Memory B cell (primary cell): ENCODE measurements at regions not wholly inside any gene's neighbourhood (a gene's known extent, or its start where the extent isn't known, plus 50 kb on each side); places are given as distances from the start of the nearest gene placed in this dataset.

Experiments
- ATAC-seq: fragments of 150-1000 bp; cut with Tn5 transposase; 2 replicates; pipeline ENCODE4 v1.10.0; 2021; ENCODE audit warnings: low read depth, mild to moderate bottlenecking, moderate library complexity
- DNase-seq, 2 donors: peaks; one replicate each; pipeline ENCODE4 v3.0.0; 2022; ENCODE audit warnings: low spot score in 2 of 2
- H3K27ac Mint-ChIP-seq: one replicate; pipeline ENCODE4 v1.8.0; 2022; ENCODE audit warnings: mild to moderate bottlenecking, moderate library complexity, mixed read lengths
- H3K27me3 Mint-ChIP-seq: one replicate; pipeline ENCODE4 v1.8.0; 2022; ENCODE audit warnings: mixed read lengths
- H3K36me3 Mint-ChIP-seq: one replicate; pipeline ENCODE4 v1.8.0; 2022; ENCODE audit warnings: mild to moderate bottlenecking, mixed read lengths
- H3K4me1 Mint-ChIP-seq: one replicate; pipeline ENCODE4 v1.8.0; 2022; ENCODE audit warnings: mixed read lengths
- H3K4me3 Mint-ChIP-seq: one replicate; pipeline ENCODE4 v1.8.0; 2022; ENCODE audit warnings: mild to moderate bottlenecking, moderate library complexity, mixed read lengths
- H3K9me3 Mint-ChIP-seq: one replicate; pipeline ENCODE4 v1.8.0; 2022; ENCODE audit warnings: mixed read lengths

DNA sequence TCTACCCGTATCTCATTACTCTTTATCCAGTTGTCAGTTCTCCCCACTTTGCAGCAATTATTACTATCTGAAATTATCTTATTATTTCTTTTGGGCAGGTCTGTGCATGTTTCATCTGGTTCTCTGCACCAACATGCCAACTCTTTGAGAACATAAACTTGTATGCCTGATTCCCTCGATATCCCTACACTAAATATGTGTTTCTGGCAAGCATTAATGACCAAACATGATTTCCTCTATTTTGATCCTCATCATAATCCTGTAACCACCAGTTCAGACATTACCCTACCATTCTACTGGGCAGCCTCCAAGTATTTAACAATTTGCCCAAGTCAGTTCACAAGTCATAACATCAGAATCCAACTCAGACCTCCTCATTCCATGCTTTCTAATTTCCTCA, 426.1 kb downstream of the FOXO1 start:
- Mint-ChIP-seq H3K27me3 (peaks cover 5% of the 10 kb centered on the region), H3K9me3 (no peaks in the 10 kb centered on the region), H3K27ac (no peak overlapping the region), H3K36me3 (no peaks in the 10 kb centered on the region), H3K4me3 (no peak overlapping the region), H3K4me1 (no peaks in the 10 kb centered on the region)
- no peak for ATAC-seq
- DNase-seq = no peak

DNA sequence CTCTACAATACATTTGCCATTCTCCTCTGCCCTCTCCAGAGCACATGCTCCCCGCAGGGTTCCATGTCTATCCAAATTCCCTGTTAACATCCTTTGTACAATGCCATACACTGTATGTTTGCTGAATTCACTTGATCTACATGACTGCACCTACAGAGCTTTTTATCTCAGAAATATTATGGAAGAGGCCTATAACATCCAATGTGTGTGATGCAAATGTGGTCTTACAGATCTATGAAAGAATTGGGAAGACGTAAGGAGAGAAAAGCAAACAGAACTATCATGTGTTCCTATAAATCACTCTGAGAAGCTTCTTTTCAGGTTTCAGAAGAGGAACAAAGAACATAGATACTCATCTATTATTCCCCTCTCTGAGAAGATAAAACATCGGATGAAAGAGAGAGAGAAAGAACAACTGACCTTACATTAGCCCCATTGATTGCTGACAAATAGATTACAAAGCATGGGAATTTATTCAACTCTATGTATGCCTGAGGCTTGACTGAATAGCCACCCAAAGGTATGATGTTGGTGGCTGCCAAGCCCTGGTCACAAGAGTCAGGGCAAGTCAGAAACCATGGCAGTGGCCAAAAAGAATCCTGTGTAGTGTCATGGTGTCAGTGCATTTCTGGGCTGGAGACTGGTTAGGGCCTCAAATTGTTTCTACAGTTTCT, 425.2 kb downstream of the FOXO1 start:
- no peak overlapping the region for H3K4me3 Mint-ChIP-seq
- ATAC-seq (no peak), DNase-seq (no peak)
- peaks cover 5% of the 10 kb centered on the region for H3K27me3 Mint-ChIP-seq
- H3K36me3 Mint-ChIP-seq = no peaks in the 10 kb centered on the region
- H3K9me3 Mint-ChIP-seq = no peaks in the 10 kb centered on the region
- no peak overlapping the region for H3K27ac Mint-ChIP-seq
- no peaks in the 10 kb centered on the region for H3K4me1 Mint-ChIP-seq

DNA sequence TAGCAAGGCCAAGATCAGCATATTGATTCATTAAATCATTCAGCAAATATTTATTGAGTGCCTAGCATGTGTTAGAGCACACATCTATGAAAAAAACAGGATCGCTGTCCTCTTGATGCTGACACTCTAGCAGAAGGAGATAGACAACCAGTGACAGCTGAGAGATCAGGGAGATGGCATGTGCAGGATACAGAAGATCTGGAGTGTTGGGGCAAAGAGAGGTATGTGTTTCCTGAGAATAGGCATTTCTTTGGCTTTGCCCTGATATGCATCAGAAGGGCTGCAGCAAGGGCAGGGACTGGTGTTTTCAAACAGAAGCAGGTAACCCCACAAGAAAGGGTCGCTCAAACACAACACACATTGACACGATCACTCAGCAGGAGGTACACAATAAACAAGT, 423.4 kb downstream of the FOXO1 start:
- ATAC-seq (no peak), DNase-seq (no peak)
- Mint-ChIP-seq H3K4me3 (no peak overlapping the region), H3K4me1 (no peaks in the 10 kb centered on the region), H3K9me3 (peaks cover 3% of the 10 kb centered on the region), H3K36me3 (no peaks in the 10 kb centered on the region), H3K27me3 (peaks cover 5% of the 10 kb centered on the region), H3K27ac (no peak overlapping the region)

DNA sequence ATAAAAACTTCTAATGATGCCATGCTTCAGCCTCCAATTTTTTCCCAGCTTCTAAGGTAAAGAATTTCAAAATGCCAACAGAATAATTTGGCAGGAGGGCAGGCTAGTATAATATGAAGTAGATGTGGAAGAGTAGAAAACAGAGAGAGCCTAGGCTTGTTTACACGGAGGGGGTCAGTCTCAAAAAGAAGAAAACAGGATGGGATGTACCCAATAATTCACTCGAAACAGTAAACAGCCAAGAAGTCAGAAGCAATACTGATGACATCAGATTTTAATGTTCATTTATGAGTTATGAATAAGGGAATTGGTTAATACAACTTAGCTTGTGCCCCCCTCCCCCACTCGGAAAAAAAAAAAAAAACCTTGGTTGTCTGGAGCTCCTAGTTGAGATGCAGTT, 422.5 kb downstream of the FOXO1 start:
- H3K4me3 Mint-ChIP-seq = no peak overlapping the region
- H3K4me1 Mint-ChIP-seq = no peaks in the 10 kb centered on the region
- no peak overlapping the region for H3K27ac Mint-ChIP-seq
- peaks cover 8% of the 10 kb centered on the region for H3K9me3 Mint-ChIP-seq
- DNase-seq = no peak
- peaks cover 5% of the 10 kb centered on the region for H3K27me3 Mint-ChIP-seq
- ATAC-seq = no peak
- H3K36me3 Mint-ChIP-seq = peaks cover 5% of the 10 kb centered on the region

DNA sequence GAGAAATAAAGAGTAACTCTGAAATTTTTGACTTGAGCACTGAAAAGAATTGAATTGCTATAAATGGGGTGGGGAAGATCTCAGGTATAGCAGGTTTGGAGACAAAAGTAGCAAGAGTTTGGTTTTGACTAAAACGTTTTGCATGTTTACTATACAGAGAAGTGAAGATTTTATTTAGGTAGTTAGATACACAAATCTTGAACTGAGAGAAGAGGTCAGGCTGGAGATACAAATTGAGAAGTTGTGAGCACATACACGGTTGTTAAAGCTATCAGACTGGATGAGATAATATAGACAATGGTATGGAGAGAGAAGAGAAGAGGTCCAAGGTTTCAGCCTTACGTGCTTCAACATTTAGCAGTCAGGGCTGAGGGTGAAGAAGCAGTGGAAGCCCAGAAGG, 420.9 kb downstream of the FOXO1 start:
- Mint-ChIP-seq H3K9me3 (peaks cover 8% of the 10 kb centered on the region), H3K27ac (no peak overlapping the region), H3K36me3 (peaks cover 5% of the 10 kb centered on the region), H3K27me3 (peaks cover 5% of the 10 kb centered on the region), H3K4me3 (no peak overlapping the region), H3K4me1 (no peaks in the 10 kb centered on the region)
- ATAC-seq = no peak
- DNase-seq = no peak

DNA sequence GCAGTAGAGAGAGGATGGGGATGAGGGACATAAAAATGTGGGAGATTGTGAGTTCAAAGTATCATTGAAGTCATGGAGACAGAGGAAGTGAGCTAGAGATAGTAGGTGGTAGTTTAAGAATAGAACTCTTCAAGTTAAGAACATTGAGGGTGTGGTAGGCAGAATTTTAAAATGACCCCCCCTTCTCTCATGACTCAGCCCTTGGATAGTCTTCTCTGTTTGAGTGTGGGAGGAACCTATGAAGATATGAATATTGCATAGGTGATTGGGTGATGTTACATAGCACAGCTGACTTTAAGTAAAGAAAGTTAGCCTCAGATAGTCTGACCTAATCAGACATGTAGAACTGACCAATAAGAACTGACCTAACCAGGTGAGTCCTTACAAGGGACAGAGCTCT, 418.6 kb downstream of the FOXO1 start:
- Mint-ChIP-seq H3K27ac (no peak overlapping the region), H3K27me3 (peaks cover 5% of the 10 kb centered on the region), H3K9me3 (peaks cover 8% of the 10 kb centered on the region), H3K36me3 (peaks cover 5% of the 10 kb centered on the region), H3K4me3 (no peak overlapping the region), H3K4me1 (peaks cover 5% of the 10 kb centered on the region)
- ATAC-seq (no peak), DNase-seq (no peak)

DNA sequence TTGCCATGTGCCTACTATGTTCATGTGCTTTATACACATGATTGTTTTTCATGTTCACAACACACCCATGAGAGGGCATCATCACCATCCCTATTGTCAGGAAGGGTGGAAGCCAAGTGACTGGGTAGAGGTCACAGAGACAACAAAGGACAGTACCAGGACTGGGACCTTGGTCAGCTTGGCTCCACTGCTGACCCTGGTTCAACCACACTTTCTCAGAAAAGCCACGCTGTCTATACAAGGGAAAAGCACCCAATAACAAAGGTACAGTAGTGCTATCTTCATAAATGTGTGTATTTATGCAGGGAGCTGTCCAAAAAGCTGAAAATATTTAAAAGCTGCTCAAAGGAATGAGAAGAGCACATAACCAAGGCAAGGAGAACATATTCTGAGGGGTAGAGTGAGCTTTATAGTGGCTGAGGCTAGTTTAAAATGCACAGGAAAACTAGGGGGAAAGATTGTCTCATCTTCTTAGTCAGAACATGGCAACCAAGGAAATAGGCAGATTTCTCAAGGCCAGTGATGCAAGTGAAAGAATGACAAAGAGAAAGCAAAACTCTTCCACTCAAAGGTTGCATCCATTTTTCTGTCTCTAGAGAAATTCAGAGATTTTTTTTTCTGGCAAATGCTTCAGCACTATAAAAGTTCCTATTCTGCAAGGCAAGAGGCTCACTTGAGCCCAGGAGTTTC, 415.0 kb downstream of the FOXO1 start:
- no peak overlapping the region for H3K27ac Mint-ChIP-seq
- H3K9me3 Mint-ChIP-seq = peaks cover 8% of the 10 kb centered on the region
- peaks cover 5% of the 10 kb centered on the region for H3K36me3 Mint-ChIP-seq
- peaks cover 5% of the 10 kb centered on the region for H3K4me1 Mint-ChIP-seq
- no peak overlapping the region for H3K4me3 Mint-ChIP-seq
- DNase-seq (no peak), ATAC-seq (no peak)
- H3K27me3 Mint-ChIP-seq = peaks cover 1% of the 10 kb centered on the region

DNA sequence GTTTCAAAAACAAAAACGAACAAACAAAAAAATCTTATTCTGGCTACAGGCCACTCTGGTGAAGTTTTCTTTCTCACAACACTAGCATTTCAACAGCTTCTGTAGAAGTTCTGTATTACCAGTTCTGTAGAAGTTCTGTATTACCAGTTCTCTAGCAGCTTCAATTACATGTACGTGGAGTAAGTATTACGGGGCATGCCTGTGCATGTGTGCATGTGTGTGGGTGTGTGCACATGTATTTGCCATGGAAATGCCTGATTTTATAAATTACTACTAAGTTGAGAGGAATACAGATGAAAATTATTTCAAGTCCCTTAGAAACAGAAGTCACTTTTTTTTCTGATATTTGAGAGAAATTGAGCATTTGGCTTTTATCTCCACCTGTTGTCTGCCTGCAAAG, 414.2 kb downstream of the FOXO1 start:
- H3K36me3 Mint-ChIP-seq = peaks cover 5% of the 10 kb centered on the region
- H3K4me3 Mint-ChIP-seq = no peak overlapping the region
- no peak overlapping the region for H3K27ac Mint-ChIP-seq
- H3K27me3 Mint-ChIP-seq = peaks cover 3% of the 10 kb centered on the region
- DNase-seq (no peak), ATAC-seq (no peak)
- H3K4me1 Mint-ChIP-seq = peaks cover 5% of the 10 kb centered on the region
- peaks cover 8% of the 10 kb centered on the region for H3K9me3 Mint-ChIP-seq

DNA sequence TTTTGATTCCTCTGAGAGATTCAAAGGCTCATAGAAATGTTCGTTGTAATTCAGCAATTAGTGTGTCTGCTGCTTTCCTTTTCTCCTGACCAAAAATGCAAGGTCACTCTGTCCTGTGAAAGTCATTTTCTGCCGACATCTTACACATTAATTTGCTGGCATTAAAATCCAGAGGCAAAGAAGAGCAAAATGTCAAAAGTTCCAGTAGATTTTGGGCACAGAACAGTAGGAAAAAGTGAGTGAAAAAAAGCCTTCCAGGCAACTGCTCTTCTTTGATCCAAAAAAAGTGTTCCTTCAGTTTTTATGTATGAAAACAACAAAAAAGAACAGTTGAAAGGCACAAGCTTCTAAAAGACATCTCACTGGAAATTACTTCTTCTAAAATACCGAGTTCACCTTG, 413.8 kb downstream of the FOXO1 start:
- Mint-ChIP-seq H3K4me1 (peaks cover 5% of the 10 kb centered on the region), H3K27ac (no peak overlapping the region), H3K4me3 (no peak overlapping the region), H3K9me3 (peaks cover 5% of the 10 kb centered on the region), H3K27me3 (peaks cover 3% of the 10 kb centered on the region), H3K36me3 (peaks cover 5% of the 10 kb centered on the region)
- ATAC-seq (no peak), DNase-seq (no peak)

DNA sequence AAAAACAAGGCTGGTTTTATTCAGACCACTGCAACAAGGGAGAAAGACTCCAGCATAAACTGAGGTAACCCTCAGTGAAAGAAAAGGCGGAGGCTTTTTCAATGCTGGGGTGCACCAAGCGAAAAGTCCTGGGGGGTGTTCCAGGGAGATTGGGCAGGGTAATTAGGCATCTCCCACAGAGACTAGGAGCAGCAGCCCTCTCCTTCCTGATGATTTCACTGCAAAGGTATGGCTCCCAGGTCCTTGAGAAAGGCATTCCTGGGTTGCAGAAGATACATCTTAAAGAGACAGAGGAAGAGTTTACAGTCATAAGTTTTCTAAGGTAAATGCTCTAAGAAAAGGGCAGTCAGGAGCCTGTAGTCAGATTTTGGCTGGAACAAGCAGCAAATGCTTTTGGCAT, 412.0 kb downstream of the FOXO1 start:
- Mint-ChIP-seq H3K4me1 (peaks cover 5% of the 10 kb centered on the region), H3K36me3 (no peaks in the 10 kb centered on the region), H3K27me3 (peaks cover 3% of the 10 kb centered on the region), H3K27ac (no peak overlapping the region), H3K4me3 (no peak overlapping the region), H3K9me3 (no peaks in the 10 kb centered on the region)
- ATAC-seq = no peak
- DNase-seq = no peak

DNA sequence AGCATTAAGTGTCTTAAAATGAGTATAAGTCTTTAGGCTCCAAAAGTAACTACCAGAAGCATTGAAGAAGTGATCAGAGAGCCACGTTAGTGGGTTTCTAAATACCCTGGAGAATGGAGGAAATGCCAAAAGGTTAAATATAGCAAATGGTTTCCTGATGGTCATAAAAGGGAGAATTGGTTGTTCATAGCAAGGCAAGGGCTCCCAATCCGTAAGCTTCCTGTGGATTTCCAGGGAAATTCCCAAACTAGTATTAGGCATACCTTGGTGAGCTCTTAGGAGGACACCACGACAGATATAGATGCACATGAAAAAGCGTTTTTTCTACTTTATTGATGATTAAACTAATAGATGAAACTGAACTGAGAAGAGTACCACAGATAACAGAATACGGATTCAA, 410.9 kb downstream of the FOXO1 start:
- no peak overlapping the region for H3K4me3 Mint-ChIP-seq
- no peak for DNase-seq

DNA sequence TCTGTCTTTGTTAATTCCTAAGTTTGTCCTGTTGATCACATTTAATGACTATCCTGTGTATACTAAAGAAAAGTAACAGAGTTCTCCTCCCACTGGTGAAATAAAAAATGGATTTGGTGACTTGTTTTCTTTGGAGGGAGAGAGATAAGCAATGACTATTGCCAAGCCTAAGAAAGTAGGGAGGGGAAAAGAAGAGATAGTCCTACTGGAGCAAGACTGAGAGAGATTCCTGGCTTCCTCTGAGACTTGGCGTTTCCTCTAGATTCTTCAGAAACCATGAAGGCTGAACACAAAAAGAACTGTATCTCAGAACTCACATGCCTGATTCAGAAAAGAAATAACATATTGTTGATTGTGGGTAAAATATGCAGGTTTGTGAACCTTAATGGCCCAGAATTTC, 406.5 kb downstream of the FOXO1 start:
- no peak for DNase-seq
- no peak overlapping the region for H3K27ac Mint-ChIP-seq
- no peaks in the 10 kb centered on the region for H3K36me3 Mint-ChIP-seq
- no peaks in the 10 kb centered on the region for H3K9me3 Mint-ChIP-seq
- no peaks in the 10 kb centered on the region for H3K4me1 Mint-ChIP-seq
- H3K4me3 Mint-ChIP-seq = no peak overlapping the region
- ATAC-seq = no peak
- peaks cover 6% of the 10 kb centered on the region for H3K27me3 Mint-ChIP-seq

More for the DNA sequence above, 410.9 kb downstream of the FOXO1 start:
- Mint-ChIP-seq H3K27me3 (peaks cover 3% of the 10 kb centered on the region), H3K4me1 (peaks cover 5% of the 10 kb centered on the region), H3K36me3 (no peaks in the 10 kb centered on the region), H3K27ac (no peak overlapping the region), H3K9me3 (no peaks in the 10 kb centered on the region)
- no peak for ATAC-seq

DNA sequence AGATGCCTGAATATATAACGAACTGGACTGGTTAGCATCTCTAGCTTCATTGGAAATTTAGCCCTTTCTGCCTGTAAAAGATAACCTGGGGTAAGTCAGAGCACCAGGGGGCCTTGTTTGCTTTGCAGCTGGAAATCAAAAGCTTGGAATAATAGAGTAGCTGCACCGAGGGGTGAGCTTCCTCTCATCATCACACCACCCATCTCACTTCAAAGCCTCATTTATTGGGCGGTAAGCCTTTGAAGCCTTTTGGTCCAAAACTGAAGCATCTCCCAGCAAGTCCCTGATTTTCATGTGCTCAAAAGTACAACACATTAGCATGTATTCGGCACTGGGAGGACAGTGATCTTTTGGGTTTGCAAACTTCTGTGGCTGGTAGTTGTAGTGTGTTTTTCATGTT, 405.1 kb downstream of the FOXO1 start:
- Mint-ChIP-seq H3K4me1 (no peaks in the 10 kb centered on the region), H3K9me3 (no peaks in the 10 kb centered on the region), H3K4me3 (no peak overlapping the region), H3K27me3 (peaks cover 6% of the 10 kb centered on the region), H3K36me3 (no peaks in the 10 kb centered on the region), H3K27ac (no peak overlapping the region)
- ATAC-seq = no peak
- no peak for DNase-seq

DNA sequence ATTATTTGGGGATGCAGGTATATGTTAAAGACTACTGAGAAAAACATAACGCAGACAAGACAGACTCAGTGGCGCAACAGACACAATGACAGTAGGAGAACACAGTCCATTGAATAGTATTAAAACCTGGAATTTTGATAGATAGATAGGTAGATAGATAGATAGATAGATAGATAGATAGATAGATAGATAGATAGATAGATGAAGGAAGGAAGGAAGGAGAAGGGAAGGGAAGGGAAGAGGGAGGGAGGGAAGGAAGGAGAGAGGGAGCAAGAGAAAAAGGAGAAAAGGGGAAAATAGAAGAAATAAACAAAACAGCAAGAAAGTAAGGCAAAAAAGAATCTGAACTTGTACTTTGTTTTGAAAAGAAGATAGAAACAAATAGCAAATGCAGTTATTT, 404.5 kb downstream of the FOXO1 start:
- DNase-seq = no peak
- no peak overlapping the region for H3K27ac Mint-ChIP-seq
- H3K36me3 Mint-ChIP-seq = no peaks in the 10 kb centered on the region
- no peaks in the 10 kb centered on the region for H3K9me3 Mint-ChIP-seq
- ATAC-seq = no peak
- H3K4me3 Mint-ChIP-seq = no peak overlapping the region
- H3K4me1 Mint-ChIP-seq = no peaks in the 10 kb centered on the region
- peaks cover 3% of the 10 kb centered on the region for H3K27me3 Mint-ChIP-seq

DNA sequence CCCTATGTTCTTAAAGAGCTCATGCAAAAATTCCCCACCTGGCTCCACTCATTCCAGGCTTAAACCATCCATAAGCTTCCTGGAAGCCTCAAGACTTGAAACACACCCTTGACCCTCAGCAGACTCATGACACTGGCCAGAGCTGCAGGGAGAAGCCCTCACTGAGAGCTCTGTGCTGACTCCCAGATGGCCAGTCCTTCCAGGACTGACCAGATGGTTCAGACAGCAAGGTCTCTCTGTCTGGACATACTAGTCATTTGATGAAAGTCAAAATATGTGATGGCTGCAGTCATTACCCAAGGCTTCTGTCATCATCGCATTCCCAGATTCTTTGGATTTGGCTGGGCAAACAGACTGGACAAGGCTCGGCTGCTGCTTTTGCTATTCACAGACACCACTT, 397.4 kb downstream of the FOXO1 start:
- no peaks in the 10 kb centered on the region for H3K9me3 Mint-ChIP-seq
- H3K27ac Mint-ChIP-seq = no peak overlapping the region
- no peak overlapping the region for H3K4me3 Mint-ChIP-seq
- DNase-seq (no peak), ATAC-seq (no peak)
- no peaks in the 10 kb centered on the region for H3K36me3 Mint-ChIP-seq
- H3K27me3 Mint-ChIP-seq = peaks cover 5% of the 10 kb centered on the region
- peaks cover 7% of the 10 kb centered on the region for H3K4me1 Mint-ChIP-seq
